Spleen (tissue), 11 donors: ENCODE measurements at regions not wholly inside any gene's neighbourhood (a gene's known extent, or its start where the extent isn't known, plus 50 kb on each side); places are given as distances from the start of the nearest gene placed in this dataset.

Source experiments
- DNase-seq: peaks from one replicate; pipeline ENCODE4 v3.0.0-alpha.2; 2020
- H3K27ac ChIP-seq, 8 donors: fragments of 200-600 bp; sonication (generic) in 7 of 8; 1 replicate in 4 of 8; 2 replicates in 4 of 8; pipeline versions ENCODE4 v1.5.0 to v1.8.0; 2016 to 2021; ENCODE audit warnings: inconsistent platforms in 4 of 8, mild to moderate bottlenecking in 4 of 8, moderate library complexity in 1 of 8
- H3K27me3 ChIP-seq, 7 donors: fragments of 200-600 bp; sonication (generic) in 6 of 7; replicated peaks in 1 of 7; 1 replicate in 4 of 7; 2 replicates in 3 of 7; pipeline versions ENCODE4 v1.5.0 to v1.8.0; 2016 to 2021; ENCODE audit warnings: inconsistent platforms in 3 of 7, mild to moderate bottlenecking in 1 of 7
- H3K36me3 ChIP-seq, 6 donors: fragments of 200-600 bp; sonication (generic) in 5 of 6; 1 replicate in 4 of 6; 2 replicates in 2 of 6; pipeline versions ENCODE4 v1.5.0 to v1.8.0; 2016 to 2021; ENCODE audit warnings: inconsistent platforms in 2 of 6
- H3K4me1 ChIP-seq, 6 donors: fragments of 200-600 bp; sonication (generic) in 5 of 6; 1 replicate in 3 of 6; 2 replicates in 3 of 6; pipeline versions ENCODE4 v1.5.0 to v1.8.0; 2016 to 2021; ENCODE audit warnings: inconsistent platforms in 3 of 6
- H3K4me3 ChIP-seq, 8 donors: fragments of 200-600 bp; sonication (generic) in 7 of 8; 1 replicate in 4 of 8; 2 replicates in 4 of 8; pipeline versions ENCODE4 v1.5.0 to v1.8.0; 2016 to 2021; ENCODE audit warnings: inconsistent platforms in 4 of 8, mild to moderate bottlenecking in 4 of 8, moderate library complexity in 2 of 8
- H3K9me3 ChIP-seq, 8 donors: fragments of 200-600 bp; sonication (generic) in 7 of 8; 1 replicate in 4 of 8; 2 replicates in 4 of 8; pipeline versions ENCODE4 v1.5.0 to v1.8.0; 2016 to 2021; ENCODE audit warnings: inconsistent platforms in 4 of 8
- CTCF ChIP-seq, 11 experiments: fragments of 200-600 bp in 7 of 11; fragments of 450-650 bp in 4 of 11; sonication (generic) in 4 of 11; IDR thresholded peaks in 8 of 11; conservative IDR thresholded peaks in 3 of 11; 1 replicate in 7 of 11; 2 replicates in 4 of 11; pipeline versions ENCODE4 v1.4.0 to v1.8.0; 2016 to 2021; ENCODE audit warnings: antibody characterized with exemption in 11 of 11, inconsistent platforms in 4 of 11, mild to moderate bottlenecking in 1 of 11
- POLR2A ChIP-seq, 3 donors: fragments of 450-650 bp; IDR thresholded peaks; one replicate each; pipeline ENCODE4 v1.5.1; 2017; ENCODE audit warnings: antibody characterized with exemption in 3 of 3, mild to moderate bottlenecking in 1 of 3
- POLR2AphosphoS5 ChIP-seq, 3 donors: sonication (generic); formaldehyde crosslinking; IDR thresholded peaks; one replicate each; pipeline ENCODE4 v1.5.1; 2017; ENCODE audit warnings: antibody characterized with exemption in 3 of 3
- WGBS, 5 donors: extraction: QIAGEN DNeasy Blood & Tissue Kit in 3 of 5; methylation state at CpG; one replicate each; pipeline versions ENCODE4 v1.1.5 to v1.1.7; 2013 to 2018; 5-methylcytosine and 5-hydroxymethylcytosine counted together
- intact Hi-C: fragments of 100-400 bp; cut with DNase I; formaldehyde crosslinking; loops from one replicate; pipeline ENCODE4 v1.15.0; 2023; ENCODE audit warnings: low total_unique reads
- donor health status: healthy with polysubstance abuse.
- donor health status: DM: no; HTN: no; CAD: no; lungs with moderate emphysema.
- donor health status: DM: no; HTN: no; CAD: no.
- donor health status: Bipolar disorder and iron deficiency.
- donor health status: healthy.
- donor health status: DM: no; HTN: no; CAD: no.
- donor health status: DM: yes; HTN: yes; CAD: no.

GRCh38 chr7:118801366-118801765 lies 576.9 kb downstream of the ANKRD7 start:
- peaks cover 0 to 15% (median 7%) of the 10 kb centered on the region in 8 donors for H3K9me3 ChIP-seq
- no peaks in the 10 kb centered on the region for H3K4me1 ChIP-seq
- no peaks in the 10 kb centered on the region for H3K27me3 ChIP-seq
- no peaks in the 10 kb centered on the region for H3K36me3 ChIP-seq
- no peak overlapping the region for H3K27ac ChIP-seq
- intact Hi-C loops: no loop called here
- TF ChIP-seq POLR2AphosphoS5 (IDR thresholded peaks at IDR 0.05) (no peak), POLR2A (IDR thresholded peaks at IDR 0.05) (no peak), CTCF (IDR thresholded peaks at IDR 0.05 in 8 of 11, conservative IDR thresholded peaks at IDR 0.05 in 3 of 11) (no peak)
- DNase-seq: no peak
- 71 to 90% (median 81%) methylated on average over 2 of the region's 2 CpGs for WGBS, 5 donors
- no peak overlapping the region for H3K4me3 ChIP-seq

DNA sequence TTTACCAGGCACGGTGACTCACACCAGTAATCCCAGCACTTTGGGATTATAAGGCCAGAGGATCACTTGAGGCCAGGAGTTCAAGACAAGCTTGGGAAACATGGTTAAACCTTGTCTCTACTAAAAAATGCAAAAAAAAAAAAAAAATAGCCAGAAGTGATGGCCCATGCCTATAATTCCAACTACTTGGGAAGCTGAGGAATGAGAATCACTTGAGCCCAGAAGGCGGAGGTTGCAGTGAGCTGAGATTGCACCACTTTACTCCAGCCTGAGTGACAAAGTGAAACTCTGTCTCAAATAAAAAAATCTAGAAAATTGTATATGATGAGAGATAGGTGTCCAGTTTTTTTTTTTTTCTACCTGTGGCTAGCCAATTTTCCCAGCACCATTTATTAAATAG lies 578.2 kb downstream of the ANKRD7 start:
- Histone ChIP-seq H3K36me3 (no peaks in the 10 kb centered on the region), H3K4me3 (no peak overlapping the region), H3K27me3 (no peaks in the 10 kb centered on the region), H3K4me1 (no peaks in the 10 kb centered on the region), H3K27ac (no peak overlapping the region), H3K9me3 (peaks cover 0 to 15% (median 7%) of the 10 kb centered on the region in 8 donors)
- 89 to 96% (median 91%) methylated on average over 2 of the region's 2 CpGs for WGBS, 5 donors
- intact Hi-C loops: no loop called here
- no peak for DNase-seq
- no peak for TF ChIP-seq POLR2A (IDR thresholded peaks at IDR 0.05)
- TF ChIP-seq CTCF (IDR thresholded peaks at IDR 0.05 in 8 of 11, conservative IDR thresholded peaks at IDR 0.05 in 3 of 11): no peak
- TF ChIP-seq POLR2AphosphoS5 (IDR thresholded peaks at IDR 0.05): no peak

GRCh38 chr7:118826246-118826645 lies 601.7 kb downstream of the ANKRD7 start:
- 40 to 68% (median 56%) methylated on average over 1 of the region's 1 CpG for WGBS, 5 donors
- H3K27ac ChIP-seq: no peak overlapping the region
- TF ChIP-seq CTCF (IDR thresholded peaks at IDR 0.05 in 8 of 11, conservative IDR thresholded peaks at IDR 0.05 in 3 of 11): no peak
- TF ChIP-seq POLR2A (IDR thresholded peaks at IDR 0.05): no peak
- no peak for TF ChIP-seq POLR2AphosphoS5 (IDR thresholded peaks at IDR 0.05)
- peaks cover 0 to 7% (median 2%) of the 10 kb centered on the region in 8 donors for H3K9me3 ChIP-seq
- H3K36me3 ChIP-seq: no peaks in the 10 kb centered on the region
- H3K27me3 ChIP-seq: no peaks in the 10 kb centered on the region
- intact Hi-C loops: no loop called here
- no peaks in the 10 kb centered on the region for H3K4me1 ChIP-seq
- DNase-seq: no peak
- no peak overlapping the region for H3K4me3 ChIP-seq

GRCh38 chr7:118836933-118837332 lies 612.4 kb downstream of the ANKRD7 start:
- 61 to 77% (median 66%) methylated on average over 2 of the region's 2 CpGs for WGBS, 5 donors
- Histone ChIP-seq H3K4me3 (no peak overlapping the region), H3K27me3 (no peaks in the 10 kb centered on the region), H3K4me1 (no peaks in the 10 kb centered on the region), H3K9me3 (peaks cover 0 to 25% (median 14%) of the 10 kb centered on the region in 8 donors), H3K27ac (no peak overlapping the region), H3K36me3 (no peaks in the 10 kb centered on the region)
- intact Hi-C loops: no loop called here
- no peak for DNase-seq
- TF ChIP-seq POLR2A (IDR thresholded peaks at IDR 0.05) (no peak), POLR2AphosphoS5 (IDR thresholded peaks at IDR 0.05) (no peak), CTCF (IDR thresholded peaks at IDR 0.05 in 8 of 11, conservative IDR thresholded peaks at IDR 0.05 in 3 of 11) (no peak)
